Inflammatory macrophage treated with lipopolysaccharide for 1 hour (primary cell): ENCODE measurements at regions not wholly inside any gene's neighbourhood (a gene's known extent, or its start where the extent isn't known, plus 50 kb on each side); places are given as distances from the start of the nearest gene placed in this dataset.
A peak's percentile ranks its signal among the peaks of the same experiment; 100 is the strongest.

ENCODE experiments used
- DNase-seq, 2 donors: peaks; one replicate each; pipeline ENCODE4 v3.0.0-alpha.2; 2020 to 2022

- no peak for DNase-seq
Observed at GRCh38 chr16:17633181-17633951, 162.6 kb upstream of the XYLT1 start.

- no peak for DNase-seq
Observed at GRCh38 chr16:17632667-17633066, 161.9 kb upstream of the XYLT1 start.

GRCh38 chr16:17629936-17630335 is 159.2 kb upstream of the XYLT1 start:
- DNase-seq = no peak

- DNase-seq = no peak
Observed at GRCh38 chr16:17628983-17629382, 158.2 kb upstream of the XYLT1 start.

GRCh38 chr16:17622366-17622765 is 151.6 kb upstream of the XYLT1 start:
- no peak for DNase-seq

- no peak for DNase-seq
Observed at GRCh38 chr16:17619261-17619660, 148.5 kb upstream of the XYLT1 start.

GRCh38 chr16:17617021-17617552 is 146.3 kb upstream of the XYLT1 start:
- no peak for DNase-seq

- DNase-seq = no peak
Observed at GRCh38 chr16:17612336-17612735, 141.6 kb upstream of the XYLT1 start.

- DNase-seq = no peak
Observed at GRCh38 chr16:17607609-17608008, 136.8 kb upstream of the XYLT1 start.

- no peak for DNase-seq
Observed at GRCh38 chr16:17607075-17607509, 136.3 kb upstream of the XYLT1 start.

GRCh38 chr16:17606460-17606859 is 135.7 kb upstream of the XYLT1 start:
- no peak for DNase-seq

GRCh38 chr16:17605784-17606183 is 135.0 kb upstream of the XYLT1 start:
- no peak for DNase-seq

- no peak for DNase-seq
Observed at GRCh38 chr16:17603626-17604025, 132.9 kb upstream of the XYLT1 start.

GRCh38 chr16:17602678-17603077 is 131.9 kb upstream of the XYLT1 start:
- DNase-seq = no peak

- DNase-seq = no peak
Observed at GRCh38 chr16:17598968-17599367, 128.2 kb upstream of the XYLT1 start.

- DNase-seq = no peak
Observed at GRCh38 chr16:17591655-17592405, 121.1 kb upstream of the XYLT1 start.

- no peak for DNase-seq
Observed at GRCh38 chr16:17590711-17591654, 120.2 kb upstream of the XYLT1 start.

GRCh38 chr16:17589898-17590297 is 119.1 kb upstream of the XYLT1 start:
- no peak for DNase-seq

GRCh38 chr16:17585449-17586074 is 114.8 kb upstream of the XYLT1 start:
- DNase-seq = no peak

- DNase-seq = peak; percentile 52 to 92
Observed at GRCh38 chr16:17578981-17579874, 108.5 kb upstream of the XYLT1 start.

- DNase-seq = no peak
Observed at GRCh38 chr16:17574256-17574655, 103.5 kb upstream of the XYLT1 start.
